ENCODE measurements at regions not wholly inside any gene's neighbourhood (a gene's known extent, or its start where the extent isn't known, plus 50 kb on each side); places are given as distances from the start of the nearest gene placed in this dataset.

- DNase-seq (ENCODE audit: low spot score) = no peak
Observed at GRCh38 chr15:29455530-29455929, 185.9 kb upstream of the NSMCE3 start.

GRCh38 chr15:29455055-29455454 is 185.4 kb upstream of the NSMCE3 start:
- DNase-seq (ENCODE audit: low spot score) = no peak

GRCh38 chr15:29454506-29454905 is 184.9 kb upstream of the NSMCE3 start:
- DNase-seq (ENCODE audit: low spot score) = no peak

- DNase-seq (ENCODE audit: low spot score) = peak; percentile 6
Observed at GRCh38 chr15:29452881-29453731, 183.5 kb upstream of the NSMCE3 start.

- DNase-seq (ENCODE audit: low spot score) = no peak
Observed at GRCh38 chr15:29451201-29451781, 181.7 kb upstream of the NSMCE3 start.

- DNase-seq (ENCODE audit: low spot score) = no peak
Observed at GRCh38 chr15:29449136-29449535, 179.5 kb upstream of the NSMCE3 start.

- DNase-seq (ENCODE audit: low spot score) = no peak
Observed at GRCh38 chr15:29448320-29448719, 178.7 kb upstream of the NSMCE3 start.

GRCh38 chr15:29446480-29446879 is 176.9 kb upstream of the NSMCE3 start:
- DNase-seq (ENCODE audit: low spot score) = no peak

- DNase-seq (ENCODE audit: low spot score) = no peak
Observed at GRCh38 chr15:29442532-29442931, 172.9 kb upstream of the NSMCE3 start.

GRCh38 chr15:29440541-29440940 is 170.9 kb upstream of the NSMCE3 start:
- DNase-seq (ENCODE audit: low spot score) = no peak

- DNase-seq (ENCODE audit: low spot score) = no peak
Observed at GRCh38 chr15:29438703-29439055, 169.1 kb upstream of the NSMCE3 start.

GRCh38 chr15:29437888-29438702 is 168.5 kb upstream of the NSMCE3 start:
- DNase-seq (ENCODE audit: low spot score) = no peak

GRCh38 chr15:29435811-29436210 is 166.2 kb upstream of the NSMCE3 start:
- peak; percentile 12 for DNase-seq (ENCODE audit: low spot score)

GRCh38 chr15:29434280-29434679 is 164.7 kb upstream of the NSMCE3 start:
- DNase-seq (ENCODE audit: low spot score) = no peak

- no peak for DNase-seq (ENCODE audit: low spot score)
Observed at GRCh38 chr15:29433507-29434248, 164.1 kb upstream of the NSMCE3 start.

GRCh38 chr15:29433050-29433318 is 163.4 kb upstream of the NSMCE3 start:
- DNase-seq (ENCODE audit: low spot score) = no peak

GRCh38 chr15:29432191-29433049 is 162.8 kb upstream of the NSMCE3 start:
- no peak for DNase-seq (ENCODE audit: low spot score)

- DNase-seq (ENCODE audit: low spot score) = no peak
Observed at GRCh38 chr15:29430831-29431230, 161.2 kb upstream of the NSMCE3 start.

- no peak for DNase-seq (ENCODE audit: low spot score)
Observed at GRCh38 chr15:29430124-29430523, 160.5 kb upstream of the NSMCE3 start.

- no peak for DNase-seq (ENCODE audit: low spot score)
Observed at GRCh38 chr15:29429584-29429983, 160.0 kb upstream of the NSMCE3 start.

GRCh38 chr15:29428925-29429573 is 159.4 kb upstream of the NSMCE3 start:
- DNase-seq (ENCODE audit: low spot score) = no peak

Data from A172 (cell line).